ENCODE measurements at regions not wholly inside any gene's neighbourhood (a gene's known extent, or its start where the extent isn't known, plus 50 kb on each side); places are given as distances from the start of the nearest gene placed in this dataset.

DNA sequence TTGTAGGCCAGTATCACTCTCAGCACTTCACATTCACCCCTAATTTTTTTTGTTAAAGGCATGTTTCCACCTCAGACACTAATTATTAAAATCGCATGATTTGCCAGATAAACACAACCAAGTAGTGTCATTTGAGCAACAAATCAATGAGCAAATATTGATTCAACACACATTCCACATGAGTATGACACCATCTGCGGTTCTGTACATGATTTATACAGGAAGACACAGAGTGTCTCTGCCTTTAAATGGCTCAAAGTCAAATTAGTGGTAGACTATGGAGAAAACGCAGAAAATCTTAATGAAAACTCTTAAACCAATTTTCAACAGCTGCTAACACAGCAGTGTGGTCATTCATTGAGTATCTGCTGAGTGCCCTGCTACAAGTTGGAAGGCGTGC is 300.2 kb downstream of the SOX4 start:
- ChIA-PET CTCF (no interaction called here), POLR2A (no interaction called here)
- Histone ChIP-seq H3K27ac (ENCODE audit: low read length) (no peak overlapping the region), H3K4me1 (ENCODE audit: control insufficient read depth, insufficient read depth, low read length) (no peaks in the 10 kb centered on the region), H3K36me3 (ENCODE audit: control insufficient read depth, insufficient read depth, low read length) (no peaks in the 10 kb centered on the region), H3K4me3 (ENCODE audit: low read depth in 2 of 2, low read length in 2 of 2) (no peak overlapping the region), H3K27me3 (ENCODE audit: control insufficient read depth, insufficient read depth, low read length) (no peaks in the 10 kb centered on the region), H3K9me3 (ENCODE audit: control insufficient read depth, insufficient read depth, low read depth, low read length) (no peaks in the 10 kb centered on the region)
- no TSS peak for BruUV-seq (replicated peaks)
- in situ Hi-C loops (cut with HindIII; ENCODE audit: low pct_unique_long_range_greater_than_20kb, low sequenced_read_pairs), result no loop called here
- DNase-seq (ENCODE audit: low read depth, low spot score) (no peak), ATAC-seq (no peak)
- intact Hi-C loops (cut with micrococcal nuclease; ENCODE audit: unreplicated experiment), result no loop called here
- TF ChIP-seq SIN3A (IDR thresholded peaks at IDR 0.05; ENCODE audit: borderline replicate concordance, insufficient read depth, low read depth, low read length) (no peak), POLR2AphosphoS5 (IDR thresholded peaks at IDR 0.05; ENCODE audit: low read depth, low read length) (no peak), TCF7L2 (IDR thresholded peaks at IDR 0.05; ENCODE audit: low read depth, low read length) (no peak)
- TF ChIP-seq, protein P1, sequence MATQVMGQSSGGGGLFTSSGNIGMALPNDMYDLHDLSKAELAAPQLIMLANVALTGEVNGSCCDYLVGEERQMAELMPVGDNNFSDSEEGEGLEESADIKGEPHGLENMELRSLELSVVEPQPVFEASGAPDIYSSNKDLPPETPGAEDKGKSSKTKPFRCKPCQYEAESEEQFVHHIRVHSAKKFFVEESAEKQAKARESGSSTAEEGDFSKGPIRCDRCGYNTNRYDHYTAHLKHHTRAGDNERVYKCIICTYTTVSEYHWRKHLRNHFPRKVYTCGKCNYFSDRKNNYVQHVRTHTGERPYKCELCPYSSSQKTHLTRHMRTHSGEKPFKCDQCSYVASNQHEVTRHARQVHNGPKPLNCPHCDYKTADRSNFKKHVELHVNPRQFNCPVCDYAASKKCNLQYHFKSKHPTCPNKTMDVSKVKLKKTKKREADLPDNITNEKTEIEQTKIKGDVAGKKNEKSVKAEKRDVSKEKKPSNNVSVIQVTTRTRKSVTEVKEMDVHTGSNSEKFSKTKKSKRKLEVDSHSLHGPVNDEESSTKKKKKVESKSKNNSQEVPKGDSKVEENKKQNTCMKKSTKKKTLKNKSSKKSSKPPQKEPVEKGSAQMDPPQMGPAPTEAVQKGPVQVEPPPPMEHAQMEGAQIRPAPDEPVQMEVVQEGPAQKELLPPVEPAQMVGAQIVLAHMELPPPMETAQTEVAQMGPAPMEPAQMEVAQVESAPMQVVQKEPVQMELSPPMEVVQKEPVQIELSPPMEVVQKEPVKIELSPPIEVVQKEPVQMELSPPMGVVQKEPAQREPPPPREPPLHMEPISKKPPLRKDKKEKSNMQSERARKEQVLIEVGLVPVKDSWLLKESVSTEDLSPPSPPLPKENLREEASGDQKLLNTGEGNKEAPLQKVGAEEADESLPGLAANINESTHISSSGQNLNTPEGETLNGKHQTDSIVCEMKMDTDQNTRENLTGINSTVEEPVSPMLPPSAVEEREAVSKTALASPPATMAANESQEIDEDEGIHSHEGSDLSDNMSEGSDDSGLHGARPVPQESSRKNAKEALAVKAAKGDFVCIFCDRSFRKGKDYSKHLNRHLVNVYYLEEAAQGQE (IDR thresholded peaks at IDR 0.05; ENCODE audit: insufficient read depth in 1 of 2, low read depth in 2 of 2, low read length in 1 of 2), result no peak
- TF ChIP-seq, protein P2, sequence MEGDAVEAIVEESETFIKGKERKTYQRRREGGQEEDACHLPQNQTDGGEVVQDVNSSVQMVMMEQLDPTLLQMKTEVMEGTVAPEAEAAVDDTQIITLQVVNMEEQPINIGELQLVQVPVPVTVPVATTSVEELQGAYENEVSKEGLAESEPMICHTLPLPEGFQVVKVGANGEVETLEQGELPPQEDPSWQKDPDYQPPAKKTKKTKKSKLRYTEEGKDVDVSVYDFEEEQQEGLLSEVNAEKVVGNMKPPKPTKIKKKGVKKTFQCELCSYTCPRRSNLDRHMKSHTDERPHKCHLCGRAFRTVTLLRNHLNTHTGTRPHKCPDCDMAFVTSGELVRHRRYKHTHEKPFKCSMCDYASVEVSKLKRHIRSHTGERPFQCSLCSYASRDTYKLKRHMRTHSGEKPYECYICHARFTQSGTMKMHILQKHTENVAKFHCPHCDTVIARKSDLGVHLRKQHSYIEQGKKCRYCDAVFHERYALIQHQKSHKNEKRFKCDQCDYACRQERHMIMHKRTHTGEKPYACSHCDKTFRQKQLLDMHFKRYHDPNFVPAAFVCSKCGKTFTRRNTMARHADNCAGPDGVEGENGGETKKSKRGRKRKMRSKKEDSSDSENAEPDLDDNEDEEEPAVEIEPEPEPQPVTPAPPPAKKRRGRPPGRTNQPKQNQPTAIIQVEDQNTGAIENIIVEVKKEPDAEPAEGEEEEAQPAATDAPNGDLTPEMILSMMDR (IDR thresholded peaks at IDR 0.05), result no peak

DNA sequence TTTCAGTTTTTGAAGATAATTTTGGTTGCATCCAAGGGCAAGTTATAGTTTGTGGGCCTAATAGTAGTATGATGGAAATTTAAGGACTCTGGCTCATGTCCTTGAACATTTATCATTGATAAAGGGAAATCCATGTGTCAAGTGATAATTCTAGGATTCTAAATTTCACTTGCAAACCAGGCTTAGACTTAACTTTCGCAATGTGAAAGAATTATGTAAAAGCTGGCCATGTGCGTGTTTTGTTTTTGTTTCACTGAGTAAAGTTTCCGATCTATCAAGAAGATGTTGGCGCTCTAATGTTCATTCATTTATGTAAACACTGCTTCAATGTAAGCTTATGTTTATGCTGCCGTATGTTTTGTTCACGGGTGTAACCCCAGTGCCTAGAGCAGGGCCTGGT is 302.0 kb downstream of the SOX4 start:
- ATAC-seq (no peak), DNase-seq (ENCODE audit: low read depth, low spot score) (no peak)
- in situ Hi-C loops (cut with HindIII; ENCODE audit: low pct_unique_long_range_greater_than_20kb, low sequenced_read_pairs), result no loop called here
- CTCF ChIA-PET, result no interaction called here
- intact Hi-C loops (cut with micrococcal nuclease; ENCODE audit: unreplicated experiment), result no loop called here
- no peak for TF ChIP-seq POLR2AphosphoS5 (IDR thresholded peaks at IDR 0.05; ENCODE audit: low read depth, low read length)
- TF ChIP-seq TCF7L2 (IDR thresholded peaks at IDR 0.05; ENCODE audit: low read depth, low read length), result no peak
- TF ChIP-seq SIN3A (IDR thresholded peaks at IDR 0.05; ENCODE audit: borderline replicate concordance, insufficient read depth, low read depth, low read length), result no peak
- TF ChIP-seq, protein P1 (IDR thresholded peaks at IDR 0.05; ENCODE audit: insufficient read depth in 1 of 2, low read depth in 2 of 2, low read length in 1 of 2), result no peak
- TF ChIP-seq, protein P2 (IDR thresholded peaks at IDR 0.05), result no peak
- Histone ChIP-seq H3K27ac (ENCODE audit: low read length) (no peak overlapping the region), H3K36me3 (ENCODE audit: control insufficient read depth, insufficient read depth, low read length) (no peaks in the 10 kb centered on the region), H3K27me3 (ENCODE audit: control insufficient read depth, insufficient read depth, low read length) (no peaks in the 10 kb centered on the region), H3K4me1 (ENCODE audit: control insufficient read depth, insufficient read depth, low read length) (no peaks in the 10 kb centered on the region), H3K4me3 (ENCODE audit: low read depth in 2 of 2, low read length in 2 of 2) (no peak overlapping the region), H3K9me3 (ENCODE audit: control insufficient read depth, insufficient read depth, low read depth, low read length) (no peaks in the 10 kb centered on the region)
- BruUV-seq (replicated peaks), result no TSS peak
- POLR2A ChIA-PET, result no interaction called here
